ENCODE measurements at regions not wholly inside any gene's neighbourhood (a gene's known extent, or its start where the extent isn't known, plus 50 kb on each side); places are given as distances from the start of the nearest gene placed in this dataset.

DNA sequence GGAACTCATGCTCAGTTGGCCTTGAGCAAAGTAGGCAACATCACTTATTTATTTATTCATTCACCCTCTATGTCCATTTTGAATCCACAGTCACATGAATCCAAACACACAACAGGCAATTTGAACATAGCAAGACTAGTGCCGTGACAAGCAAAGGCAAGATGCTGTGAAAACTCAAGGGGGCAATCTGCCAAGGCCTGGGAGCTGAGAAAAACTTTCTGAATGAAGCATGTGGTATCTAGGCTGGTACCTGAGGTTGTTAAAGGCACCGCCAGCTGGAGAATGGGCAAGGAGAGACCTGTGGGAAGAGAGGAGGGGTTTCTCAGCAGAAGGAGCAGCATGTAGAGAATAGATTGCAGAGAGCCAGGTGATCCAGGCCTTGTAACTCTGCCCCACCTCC is 98.3 kb upstream of the ATP10B start (continued):
- TF ChIP-seq, protein P1, sequence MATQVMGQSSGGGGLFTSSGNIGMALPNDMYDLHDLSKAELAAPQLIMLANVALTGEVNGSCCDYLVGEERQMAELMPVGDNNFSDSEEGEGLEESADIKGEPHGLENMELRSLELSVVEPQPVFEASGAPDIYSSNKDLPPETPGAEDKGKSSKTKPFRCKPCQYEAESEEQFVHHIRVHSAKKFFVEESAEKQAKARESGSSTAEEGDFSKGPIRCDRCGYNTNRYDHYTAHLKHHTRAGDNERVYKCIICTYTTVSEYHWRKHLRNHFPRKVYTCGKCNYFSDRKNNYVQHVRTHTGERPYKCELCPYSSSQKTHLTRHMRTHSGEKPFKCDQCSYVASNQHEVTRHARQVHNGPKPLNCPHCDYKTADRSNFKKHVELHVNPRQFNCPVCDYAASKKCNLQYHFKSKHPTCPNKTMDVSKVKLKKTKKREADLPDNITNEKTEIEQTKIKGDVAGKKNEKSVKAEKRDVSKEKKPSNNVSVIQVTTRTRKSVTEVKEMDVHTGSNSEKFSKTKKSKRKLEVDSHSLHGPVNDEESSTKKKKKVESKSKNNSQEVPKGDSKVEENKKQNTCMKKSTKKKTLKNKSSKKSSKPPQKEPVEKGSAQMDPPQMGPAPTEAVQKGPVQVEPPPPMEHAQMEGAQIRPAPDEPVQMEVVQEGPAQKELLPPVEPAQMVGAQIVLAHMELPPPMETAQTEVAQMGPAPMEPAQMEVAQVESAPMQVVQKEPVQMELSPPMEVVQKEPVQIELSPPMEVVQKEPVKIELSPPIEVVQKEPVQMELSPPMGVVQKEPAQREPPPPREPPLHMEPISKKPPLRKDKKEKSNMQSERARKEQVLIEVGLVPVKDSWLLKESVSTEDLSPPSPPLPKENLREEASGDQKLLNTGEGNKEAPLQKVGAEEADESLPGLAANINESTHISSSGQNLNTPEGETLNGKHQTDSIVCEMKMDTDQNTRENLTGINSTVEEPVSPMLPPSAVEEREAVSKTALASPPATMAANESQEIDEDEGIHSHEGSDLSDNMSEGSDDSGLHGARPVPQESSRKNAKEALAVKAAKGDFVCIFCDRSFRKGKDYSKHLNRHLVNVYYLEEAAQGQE (IDR thresholded peaks at IDR 0.05; ENCODE audit: low read depth) = no peak

DNA sequence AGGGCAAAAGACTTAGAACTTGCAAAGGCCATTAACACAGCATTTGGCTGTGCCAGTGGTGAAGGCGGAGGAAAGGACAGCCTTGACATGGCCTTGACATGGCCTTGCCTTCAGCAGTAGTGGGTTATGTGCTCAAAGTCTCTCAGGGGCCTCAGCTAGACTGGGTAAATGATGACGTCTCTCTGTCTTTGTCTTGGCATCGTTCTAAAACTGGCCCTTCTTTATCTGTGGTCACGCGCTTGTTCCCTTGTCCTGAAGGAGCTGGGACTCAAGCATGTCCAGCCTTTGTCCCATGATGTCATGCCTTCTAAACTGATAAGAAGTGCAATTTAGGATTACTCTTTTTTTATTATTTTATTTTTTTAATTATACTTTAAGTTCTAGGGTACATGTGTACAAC is 88.7 kb upstream of the ATP10B start:
- Histone ChIP-seq H3K36me3 (ENCODE audit: control insufficient read depth in 1 of 2, insufficient read depth in 2 of 2, low read length in 2 of 2) (no peaks in the 10 kb centered on the region), H3K79me2 (ENCODE audit: insufficient read depth, low read length) (no peaks in the 10 kb centered on the region), H2AFZ (ENCODE audit: low read depth, low read length, poor library complexity, severe bottlenecking) (no peak overlapping the region), H3K9me3 (ENCODE audit: control insufficient read depth in 1 of 2, insufficient read depth in 1 of 2, low read depth in 1 of 2, low read length in 2 of 2) (no peaks in the 10 kb centered on the region), H4K20me1 (ENCODE audit: insufficient read depth) (no peaks in the 10 kb centered on the region), H3K9ac (ENCODE audit: low read length) (no peak overlapping the region), H3K4me2 (ENCODE audit: low read length) (no peak overlapping the region), H3K27ac (ENCODE audit: low read depth, low read length) (no peak overlapping the region), H3K4me3 (replicated peaks in 1 of 2; ENCODE audit: low read depth in 1 of 2, low read length in 2 of 2) (no peak overlapping the region), H3K4me1 (ENCODE audit: control insufficient read depth in 1 of 2, insufficient read depth in 2 of 2, low read length in 2 of 2) (no peaks in the 10 kb centered on the region), H3K27me3 (ENCODE audit: insufficient read depth, low read length) (no peaks in the 10 kb centered on the region), H3K9me2 (ENCODE audit: insufficient read depth) (no peaks in the 10 kb centered on the region)
- ChIA-PET POLR2A (no interaction called here), CTCF (no interaction called here), RAD21 (ENCODE audit: low non-redundant PET in 1 of 2, low total read pairs in 2 of 2, uncharacterized antibody in 2 of 2, unreplicated experiment in 2 of 2) (no interaction called here)
- no peak for TF ChIP-seq EZH2 (IDR thresholded peaks at IDR 0.05)
- no peak for TF ChIP-seq ZFX (IDR thresholded peaks at IDR 0.05)
- TF ChIP-seq, protein P2, sequence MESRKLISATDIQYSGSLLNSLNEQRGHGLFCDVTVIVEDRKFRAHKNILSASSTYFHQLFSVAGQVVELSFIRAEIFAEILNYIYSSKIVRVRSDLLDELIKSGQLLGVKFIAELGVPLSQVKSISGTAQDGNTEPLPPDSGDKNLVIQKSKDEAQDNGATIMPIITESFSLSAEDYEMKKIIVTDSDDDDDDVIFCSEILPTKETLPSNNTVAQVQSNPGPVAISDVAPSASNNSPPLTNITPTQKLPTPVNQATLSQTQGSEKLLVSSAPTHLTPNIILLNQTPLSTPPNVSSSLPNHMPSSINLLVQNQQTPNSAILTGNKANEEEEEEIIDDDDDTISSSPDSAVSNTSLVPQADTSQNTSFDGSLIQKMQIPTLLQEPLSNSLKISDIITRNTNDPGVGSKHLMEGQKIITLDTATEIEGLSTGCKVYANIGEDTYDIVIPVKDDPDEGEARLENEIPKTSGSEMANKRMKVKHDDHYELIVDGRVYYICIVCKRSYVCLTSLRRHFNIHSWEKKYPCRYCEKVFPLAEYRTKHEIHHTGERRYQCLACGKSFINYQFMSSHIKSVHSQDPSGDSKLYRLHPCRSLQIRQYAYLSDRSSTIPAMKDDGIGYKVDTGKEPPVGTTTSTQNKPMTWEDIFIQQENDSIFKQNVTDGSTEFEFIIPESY (IDR thresholded peaks at IDR 0.05; ENCODE audit: extremely low read depth, insufficient replicate concordance, low read length) = no peak
- TF ChIP-seq CBX3 (IDR thresholded peaks at IDR 0.05; ENCODE audit: low read depth) = no peak
- no peak for TF ChIP-seq SRF (IDR thresholded peaks at IDR 0.05; ENCODE audit: low read depth)
- TF ChIP-seq ELF1 (IDR thresholded peaks at IDR 0.05; ENCODE audit: borderline replicate concordance, low read depth) = no peak
- TF ChIP-seq CEBPB (IDR thresholded peaks at IDR 0.05; ENCODE audit: low read depth) = no peak
- no peak for TF ChIP-seq SP1 (IDR thresholded peaks at IDR 0.05; ENCODE audit: low read depth)
- TF ChIP-seq TCF7L2 (IDR thresholded peaks at IDR 0.05; ENCODE audit: borderline replicate concordance, extremely low read depth, insufficient read depth, insufficient read length) = no peak
- no peak for TF ChIP-seq SIN3A (IDR thresholded peaks at IDR 0.05; ENCODE audit: low read depth)
- TF ChIP-seq, protein P3, sequence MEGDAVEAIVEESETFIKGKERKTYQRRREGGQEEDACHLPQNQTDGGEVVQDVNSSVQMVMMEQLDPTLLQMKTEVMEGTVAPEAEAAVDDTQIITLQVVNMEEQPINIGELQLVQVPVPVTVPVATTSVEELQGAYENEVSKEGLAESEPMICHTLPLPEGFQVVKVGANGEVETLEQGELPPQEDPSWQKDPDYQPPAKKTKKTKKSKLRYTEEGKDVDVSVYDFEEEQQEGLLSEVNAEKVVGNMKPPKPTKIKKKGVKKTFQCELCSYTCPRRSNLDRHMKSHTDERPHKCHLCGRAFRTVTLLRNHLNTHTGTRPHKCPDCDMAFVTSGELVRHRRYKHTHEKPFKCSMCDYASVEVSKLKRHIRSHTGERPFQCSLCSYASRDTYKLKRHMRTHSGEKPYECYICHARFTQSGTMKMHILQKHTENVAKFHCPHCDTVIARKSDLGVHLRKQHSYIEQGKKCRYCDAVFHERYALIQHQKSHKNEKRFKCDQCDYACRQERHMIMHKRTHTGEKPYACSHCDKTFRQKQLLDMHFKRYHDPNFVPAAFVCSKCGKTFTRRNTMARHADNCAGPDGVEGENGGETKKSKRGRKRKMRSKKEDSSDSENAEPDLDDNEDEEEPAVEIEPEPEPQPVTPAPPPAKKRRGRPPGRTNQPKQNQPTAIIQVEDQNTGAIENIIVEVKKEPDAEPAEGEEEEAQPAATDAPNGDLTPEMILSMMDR (IDR thresholded peaks at IDR 0.05 in 2 of 3, conservative IDR thresholded peaks at IDR 0.05 in 1 of 3; ENCODE audit: borderline replicate concordance in 1 of 3, insufficient read depth in 1 of 3, low read depth in 2 of 3, low read length in 2 of 3) = no peak
- ATAC-seq (no peak), DNase-seq (ENCODE audit: low read depth, low spot score) (no peak)
- intact Hi-C loops (cut with micrococcal nuclease) = no loop called here
- BruUV-seq (replicated peaks) = no TSS peak

Data from HCT116 (cell line).